SU-DHL-6 (cell line): ENCODE measurements at regions not wholly inside any gene's neighbourhood (a gene's known extent, or its start where the extent isn't known, plus 50 kb on each side); places are given as distances from the start of the nearest gene placed in this dataset.

Experiments used
- H2AFZ ChIP-seq: fragments of 200-600 bp; sonication (generic); 2 replicates; pipeline ENCODE4 v1.6.1; 2014; ENCODE audit warnings: low read depth, mild to moderate bottlenecking, moderate library complexity, mixed read lengths, antibody characterized with exemption, low read length; ENCODE audit not compliant: severe bottlenecking
- H3F3A ChIP-seq: fragments of 200-600 bp; shearing (Covaris generic); 2 replicates; pipeline ENCODE4 v1.6.0; 2016; ENCODE audit warnings: antibody characterized with exemption, mild to moderate bottlenecking; ENCODE audit not compliant: insufficient read depth
- H3K27ac ChIP-seq: fragments of 200-600 bp; sonication (generic); 2 replicates; pipeline ENCODE4 v1.5.1; 2016; ENCODE audit warnings: low read depth, mild to moderate bottlenecking, low read length, moderate library complexity, mixed read lengths
- H3K27me3 ChIP-seq: fragments of 200-600 bp; sonication (generic), shearing (Covaris generic); 2 replicates; pipeline ENCODE4 v1.6.0; 2014; ENCODE audit warnings: mild to moderate bottlenecking, low read length
- H3K36me3 ChIP-seq: fragments of 200-600 bp; sonication (generic); 2 replicates; pipeline ENCODE4 v1.6.1; 2014; ENCODE audit warnings: mild to moderate bottlenecking, low read length, mixed read lengths
- H3K4me2 ChIP-seq: fragments of 300-600, 200-600 bp; shearing (Covaris generic), sonication (generic); 2 replicates; pipeline ENCODE4 v1.6.0; 2014; ENCODE audit warnings: low read length, low read depth, mild to moderate bottlenecking; ENCODE audit not compliant: poor library complexity, severe bottlenecking
- H3K4me3 ChIP-seq: fragments of 200-600 bp; sonication (generic); 2 replicates; pipeline ENCODE4 v1.5.1; 2014; ENCODE audit warnings: antibody characterized with exemption, low read length, mild to moderate bottlenecking, mixed read lengths; ENCODE audit not compliant: insufficient read depth, poor library complexity, severe bottlenecking
- H3K79me2 ChIP-seq: fragments of 200-600 bp; sonication (generic); 2 replicates; pipeline ENCODE4 v1.6.1; 2014; ENCODE audit warnings: mild to moderate bottlenecking, low read length, moderate library complexity; ENCODE audit not compliant: insufficient read depth
- H3K9ac ChIP-seq: fragments of 200-600 bp; sonication (generic); 2 replicates; pipeline ENCODE4 v1.7.0; 2014; ENCODE audit warnings: mild to moderate bottlenecking, low read length
- H3K9me2 ChIP-seq: fragments of 200-600 bp; sonication (generic); replicated peaks from 2 replicates; pipeline ENCODE4 v1.6.1; 2014; ENCODE audit warnings: low read length; ENCODE audit not compliant: insufficient read depth
- H3K9me3 ChIP-seq: fragments of 200-600 bp; sonication (generic); 2 replicates; pipeline ENCODE4 v1.6.1; 2014; ENCODE audit warnings: low read length, mixed read lengths; ENCODE audit not compliant: insufficient read depth
- H4K20me1 ChIP-seq: fragments of 200-600 bp; sonication (generic); 2 replicates; pipeline ENCODE4 v1.6.1; 2014; ENCODE audit warnings: low read depth, mild to moderate bottlenecking, antibody characterized with exemption, low read length, moderate library complexity, mixed read lengths
- CTCF ChIP-seq: fragments of 200-600 bp; sonication (generic); IDR thresholded peaks from one replicate; pipeline ENCODE4 v1.5.1; 2017; ENCODE audit warnings: antibody characterized with exemption, mild to moderate bottlenecking, low read length, moderate library complexity; ENCODE audit not compliant: insufficient read depth, poor library complexity, severe bottlenecking
- EZH2phosphoT487 ChIP-seq: fragments of 200-600 bp; sonication (generic), shearing (Covaris generic); conservative IDR thresholded peaks from 2 replicates; pipeline ENCODE4 v1.6.1; 2018; ENCODE audit warnings: mild to moderate bottlenecking, antibody characterized with exemption, low read length, moderate library complexity, mixed read lengths

- no peaks in the 10 kb centered on the region for H3F3A ChIP-seq
These were observed 249.0 kb downstream of the TMEM167A start for GRCh38 chr5:82828211-82828610.

GRCh38 chr5:82827651-82828050, 249.5 kb downstream of the TMEM167A start:
- Histone ChIP-seq H3F3A (no peaks in the 10 kb centered on the region), H3K9me3 (no peaks in the 10 kb centered on the region), H3K27me3 (no peaks in the 10 kb centered on the region), H4K20me1 (no peaks in the 10 kb centered on the region), H3K27ac (no peak overlapping the region), H3K9ac (no peak overlapping the region), H3K79me2 (no peaks in the 10 kb centered on the region), H3K36me3 (no peaks in the 10 kb centered on the region), H3K9me2 (0 out of 2 replicates have a peak, but pooled peaks cover 4% of the 10 kb centered on the region), H3K4me3 (no peak overlapping the region), H3K4me2 (no peak overlapping the region), H2AFZ (no peak overlapping the region)
- TF ChIP-seq CTCF, result no peak
- TF ChIP-seq EZH2phosphoT487, result no peak

More at GRCh38 chr5:82828211-82828610, 249.0 kb downstream of the TMEM167A start:
- no peak overlapping the region for H2AFZ ChIP-seq
- no peak overlapping the region for H3K27ac ChIP-seq
- H3K9me3 ChIP-seq, result no peaks in the 10 kb centered on the region
- H3K36me3 ChIP-seq, result no peaks in the 10 kb centered on the region
- no peak overlapping the region for H3K9ac ChIP-seq
- H3K9me2 ChIP-seq, result 0 out of 2 replicates have a peak, but pooled peaks cover 4% of the 10 kb centered on the region
- TF ChIP-seq CTCF (no peak), EZH2phosphoT487 (no peak)
- H3K4me2 ChIP-seq, result no peak overlapping the region
- H3K79me2 ChIP-seq, result no peaks in the 10 kb centered on the region
- H3K27me3 ChIP-seq, result no peaks in the 10 kb centered on the region
- H3K4me3 ChIP-seq, result no peak overlapping the region
- H4K20me1 ChIP-seq, result no peaks in the 10 kb centered on the region

GRCh38 chr5:82822634-82822927, 254.6 kb downstream of the TMEM167A start:
- H3K27ac ChIP-seq, result no peak overlapping the region

More at GRCh38 chr5:82822634-82822927, 254.6 kb downstream of the TMEM167A start:
- H3F3A ChIP-seq, result no peaks in the 10 kb centered on the region
- TF ChIP-seq CTCF, result no peak
- TF ChIP-seq EZH2phosphoT487, result no peak
- no peaks in the 10 kb centered on the region for H3K9me3 ChIP-seq
- no peaks in the 10 kb centered on the region for H3K9me2 ChIP-seq
- H3K9ac ChIP-seq, result no peak overlapping the region
- H3K36me3 ChIP-seq, result no peaks in the 10 kb centered on the region
- H3K79me2 ChIP-seq, result no peaks in the 10 kb centered on the region
- H3K4me3 ChIP-seq, result no peak overlapping the region
- H3K27me3 ChIP-seq, result no peaks in the 10 kb centered on the region
- no peaks in the 10 kb centered on the region for H4K20me1 ChIP-seq
- H3K4me2 ChIP-seq, result no peak overlapping the region
- no peak overlapping the region for H2AFZ ChIP-seq
